NT2/D1 (cell line): ENCODE measurements at regions not wholly inside any gene's neighbourhood (a gene's known extent, or its start where the extent isn't known, plus 50 kb on each side); places are given as distances from the start of the nearest gene placed in this dataset.

Experiments used
- SUZ12 ChIP-seq: IDR thresholded peaks from 2 replicates; pipeline ENCODE4 v1.6.1; 2011; ENCODE audit not compliant: insufficient read length, insufficient read depth; ENCODE audit errors: extremely low read depth
- YY1 ChIP-seq: IDR thresholded peaks from 2 replicates; pipeline ENCODE4 v1.6.1; 2011; ENCODE audit not compliant: insufficient read length, insufficient read depth
- ZNF274 ChIP-seq: IDR thresholded peaks from 2 replicates; pipeline ENCODE4 v1.6.1; 2011; ENCODE audit warnings: mild to moderate bottlenecking, low read depth, low read length

GRCh38 chr11:103539166-103539565, 429.9 kb downstream of the DYNC2H1 start:
- TF ChIP-seq SUZ12 (no peak), ZNF274 (no peak), YY1 (no peak)
